ENCODE measurements at regions not wholly inside any gene's neighbourhood (a gene's known extent, or its start where the extent isn't known, plus 50 kb on each side); places are given as distances from the start of the nearest gene placed in this dataset.

DNA sequence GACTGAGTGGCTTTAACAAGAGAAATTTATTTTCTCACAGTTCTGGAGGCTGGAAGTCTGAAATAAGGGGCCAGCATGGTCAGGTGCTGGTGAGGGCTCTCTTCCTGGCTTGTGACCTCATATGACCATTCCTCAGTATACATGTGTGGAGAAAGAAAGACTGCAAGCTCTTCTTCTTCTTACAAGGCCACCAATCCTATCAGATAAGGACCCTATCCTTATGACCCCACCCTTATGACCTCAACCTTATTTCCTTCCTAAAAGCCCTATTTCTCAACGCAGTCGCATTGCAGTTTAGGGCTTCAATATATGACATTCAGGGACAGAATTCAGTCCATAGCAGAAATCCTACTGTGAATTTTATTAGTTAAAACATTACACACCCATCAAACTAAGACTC is 124.4 kb upstream of the RAG2 start:
- Histone ChIP-seq H3K4me1 (ENCODE audit: control insufficient read depth in 1 of 2, insufficient read depth in 2 of 2, low read length in 2 of 2) (peaks cover 35 to 38% of the 10 kb centered on the region in 2 donors), H3K36me3 (replicated peaks in 1 of 2; ENCODE audit: control insufficient read depth in 1 of 2, insufficient read depth in 2 of 2, low read length in 2 of 2) (no peaks in the 10 kb centered on the region), H3K9me3 (replicated peaks in 1 of 2; ENCODE audit: control insufficient read depth in 1 of 2, insufficient read depth in 1 of 2, low read length in 2 of 2) (no peaks in the 10 kb centered on the region), H3K79me2 (ENCODE audit: insufficient read depth, low read length) (no peaks in the 10 kb centered on the region), H3K4me2 (replicated peaks; ENCODE audit: extremely low read depth, low read length, poor library complexity, severe bottlenecking) (peak overlapping the region; percentile 17), H3K27me3 (ENCODE audit: control insufficient read depth in 2 of 2, insufficient read depth in 2 of 2, low read length in 2 of 2) (peaks cover 0 to 7% of the 10 kb centered on the region in 2 donors), H4K20me1 (ENCODE audit: insufficient read depth, low read length) (no peaks in the 10 kb centered on the region), H3K27ac (ENCODE audit: low read depth in 1 of 2, low read length in 2 of 2) (peak overlapping the region in 1 of 2 donors; percentile 1), H2AFZ (ENCODE audit: insufficient read depth, low read depth, low read length, poor library complexity, severe bottlenecking) (peak overlapping the region; percentile 20), H3K4me3 (replicated peaks in 1 of 3; ENCODE audit: low read depth in 2 of 3, low read length in 3 of 3) (peak overlapping the region in 1 of 3 experiments; percentile 19), H3K9ac (ENCODE audit: insufficient read depth, low read length, poor library complexity, severe bottlenecking) (no peak overlapping the region)
- Mint-ChIP-seq H3K9me3 (peaks cover 0 to 2% (median 0%) of the 10 kb centered on the region in 7 donors), H3K4me3 (peak overlapping the region in 1 of 2 donors; percentile 44), H3K36me3 (no peaks in the 10 kb centered on the region), H3K27ac (peak overlapping the region in 3 of 7 donors; percentile 3 to 61 (median 39)), H3K27me3 (ENCODE audit: low read depth in 3 of 3) (peaks cover 11 to 17% (median 13%) of the 10 kb centered on the region in 3 donors), H3K4me1 (peaks cover 36% of the 10 kb centered on the region)
- TF ChIP-seq, protein P1, sequence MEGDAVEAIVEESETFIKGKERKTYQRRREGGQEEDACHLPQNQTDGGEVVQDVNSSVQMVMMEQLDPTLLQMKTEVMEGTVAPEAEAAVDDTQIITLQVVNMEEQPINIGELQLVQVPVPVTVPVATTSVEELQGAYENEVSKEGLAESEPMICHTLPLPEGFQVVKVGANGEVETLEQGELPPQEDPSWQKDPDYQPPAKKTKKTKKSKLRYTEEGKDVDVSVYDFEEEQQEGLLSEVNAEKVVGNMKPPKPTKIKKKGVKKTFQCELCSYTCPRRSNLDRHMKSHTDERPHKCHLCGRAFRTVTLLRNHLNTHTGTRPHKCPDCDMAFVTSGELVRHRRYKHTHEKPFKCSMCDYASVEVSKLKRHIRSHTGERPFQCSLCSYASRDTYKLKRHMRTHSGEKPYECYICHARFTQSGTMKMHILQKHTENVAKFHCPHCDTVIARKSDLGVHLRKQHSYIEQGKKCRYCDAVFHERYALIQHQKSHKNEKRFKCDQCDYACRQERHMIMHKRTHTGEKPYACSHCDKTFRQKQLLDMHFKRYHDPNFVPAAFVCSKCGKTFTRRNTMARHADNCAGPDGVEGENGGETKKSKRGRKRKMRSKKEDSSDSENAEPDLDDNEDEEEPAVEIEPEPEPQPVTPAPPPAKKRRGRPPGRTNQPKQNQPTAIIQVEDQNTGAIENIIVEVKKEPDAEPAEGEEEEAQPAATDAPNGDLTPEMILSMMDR (IDR thresholded peaks at IDR 0.05): no peak
- intact Hi-C loops (cut with micrococcal nuclease): no loop called here
- WGBS (ENCODE audit: insufficient coverage): 0% methylated on average over 2 of the region's 2 CpGs
- peak in 2 of 3 donors; percentile 10 to 32 for DNase-seq

DNA sequence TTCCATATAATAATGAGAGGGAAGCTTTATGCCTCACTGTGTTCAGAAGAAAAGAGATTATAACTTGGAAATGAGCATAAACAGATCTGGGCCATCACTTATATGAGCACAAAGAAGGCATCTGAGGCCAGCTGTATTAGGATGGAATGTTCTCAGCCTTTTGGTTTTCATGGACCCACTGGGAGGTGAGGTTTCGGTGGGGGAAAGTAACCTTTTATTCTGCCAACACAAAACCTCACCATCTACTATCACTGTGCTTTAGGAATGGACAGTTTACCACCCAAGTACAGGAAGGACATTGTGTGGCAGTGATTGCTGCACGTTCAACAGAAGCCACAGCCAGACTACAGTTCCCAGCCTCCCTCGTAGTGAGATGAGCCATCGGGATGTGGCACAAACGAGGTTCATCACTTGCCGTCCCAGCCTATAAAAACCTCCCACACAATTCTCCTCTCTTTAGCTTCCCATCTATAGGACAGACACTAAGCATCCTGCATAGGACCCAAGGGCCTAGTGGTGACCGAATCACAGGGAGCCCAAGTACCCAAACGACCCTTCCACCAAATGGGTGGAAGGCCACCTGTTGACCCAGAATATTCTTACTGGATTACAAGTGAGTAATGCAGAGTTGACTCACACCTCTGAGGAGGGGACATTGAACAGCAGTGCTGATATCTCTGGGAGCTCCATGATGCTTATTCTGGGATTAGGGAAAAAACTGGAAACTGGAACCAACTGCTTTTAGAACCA is 121.5 kb upstream of the RAG2 start:
- no peak overlapping the region for H2AFZ ChIP-seq (ENCODE audit: insufficient read depth, low read depth, low read length, poor library complexity, severe bottlenecking)
- WGBS (ENCODE audit: insufficient coverage): 90% methylated on average over 2 of the region's 8 CpGs
- no peaks in the 10 kb centered on the region for H3K79me2 ChIP-seq (ENCODE audit: insufficient read depth, low read length)
- Mint-ChIP-seq H3K27me3 (ENCODE audit: low read depth in 3 of 3) (peaks cover 13 to 16% (median 16%) of the 10 kb centered on the region in 3 donors), H3K9me3 (no peaks in the 10 kb centered on the region), H3K27ac (no peak overlapping the region), H3K36me3 (no peaks in the 10 kb centered on the region), H3K4me1 (peaks cover 29% of the 10 kb centered on the region), H3K4me3 (no peak overlapping the region)
- H3K4me3 ChIP-seq (replicated peaks in 1 of 3; ENCODE audit: low read depth in 2 of 3, low read length in 3 of 3): no peak overlapping the region
- TF ChIP-seq, protein P1 (IDR thresholded peaks at IDR 0.05): no peak
- intact Hi-C loops (cut with micrococcal nuclease): no loop called here
- no peak overlapping the region for H3K27ac ChIP-seq (ENCODE audit: low read depth in 1 of 2, low read length in 2 of 2)
- no peak overlapping the region for H3K4me2 ChIP-seq (replicated peaks; ENCODE audit: extremely low read depth, low read length, poor library complexity, severe bottlenecking)
- H3K36me3 ChIP-seq (replicated peaks in 1 of 2; ENCODE audit: control insufficient read depth in 1 of 2, insufficient read depth in 2 of 2, low read length in 2 of 2): no peaks in the 10 kb centered on the region
- no peak overlapping the region for H3K9ac ChIP-seq (ENCODE audit: insufficient read depth, low read length, poor library complexity, severe bottlenecking)
- DNase-seq: no peak
- H3K27me3 ChIP-seq (ENCODE audit: control insufficient read depth in 2 of 2, insufficient read depth in 2 of 2, low read length in 2 of 2): peaks cover 0 to 7% of the 10 kb centered on the region in 2 donors
- H4K20me1 ChIP-seq (ENCODE audit: insufficient read depth, low read length): no peaks in the 10 kb centered on the region
- H3K9me3 ChIP-seq (replicated peaks in 1 of 2; ENCODE audit: control insufficient read depth in 1 of 2, insufficient read depth in 1 of 2, low read length in 2 of 2): no peaks in the 10 kb centered on the region
- peaks cover 27 to 29% of the 10 kb centered on the region in 2 donors for H3K4me1 ChIP-seq (ENCODE audit: control insufficient read depth in 1 of 2, insufficient read depth in 2 of 2, low read length in 2 of 2)
